Heart right ventricle (tissue), 16 donors: ENCODE measurements at regions not wholly inside any gene's neighbourhood (a gene's known extent, or its start where the extent isn't known, plus 50 kb on each side); places are given as distances from the start of the nearest gene placed in this dataset.

Source experiments
- ATAC-seq, 8 donors: fragments of 200-7000 bp; cut with Tn5 transposase; one replicate each; pipeline ENCODE4 v1.9.1; 2020; ENCODE audit warnings: mild to moderate bottlenecking in 8 of 8, moderate library complexity in 8 of 8, moderate number of reproducible peaks in 1 of 8
- DNase-seq, 2 donors: peaks; one replicate each; pipeline ENCODE4 v3.0.0-alpha.2; 2020
- H3K27ac ChIP-seq, 10 donors: fragments of 200-600 bp; sonication (generic) in 2 of 10; one replicate each; pipeline versions ENCODE4 v1.5.0 to v1.8.0; 2020 to 2022; ENCODE audit warnings: mild to moderate bottlenecking in 3 of 10
- H3K27me3 ChIP-seq, 7 donors: fragments of 200-600 bp; one replicate each; pipeline ENCODE4 v1.8.0; 2021 to 2022; ENCODE audit warnings: mild to moderate bottlenecking in 2 of 7
- H3K36me3 ChIP-seq, 9 donors: fragments of 200-600 bp; sonication (generic) in 1 of 9; one replicate each; pipeline versions ENCODE4 v1.5.0 to v1.8.0; 2020 to 2022; ENCODE audit warnings: mild to moderate bottlenecking in 2 of 9
- H3K4me1 ChIP-seq, 9 donors: fragments of 200-600 bp; sonication (generic) in 1 of 9; one replicate each; pipeline versions ENCODE4 v1.5.0 to v1.8.0; 2020 to 2022; ENCODE audit warnings: mild to moderate bottlenecking in 4 of 9
- H3K4me3 ChIP-seq, 10 donors: fragments of 200-600 bp; sonication (generic) in 2 of 10; one replicate each; pipeline versions ENCODE4 v1.5.0 to v1.8.0; 2020 to 2022; ENCODE audit warnings: mild to moderate bottlenecking in 7 of 10, moderate library complexity in 2 of 10
- H3K9me3 ChIP-seq, 11 donors: fragments of 200-600 bp in 10 of 11; sonication (generic) in 2 of 11; one replicate each; pipeline versions ENCODE4 v1.5.0 to v1.8.0; 2013 to 2022; ENCODE audit warnings: mild to moderate bottlenecking in 2 of 11, control low read depth in 1 of 11, moderate library complexity in 1 of 11
- CTCF ChIP-seq, 9 donors: fragments of 200-600 bp; sonication (generic) in 2 of 9; IDR thresholded peaks; one replicate each; pipeline versions ENCODE4 v1.5.0 to v1.8.0; 2021 to 2022; ENCODE audit warnings: antibody characterized with exemption in 9 of 9, mild to moderate bottlenecking in 5 of 9, moderate library complexity in 1 of 9
- WGBS, 2 donors: extraction: QIAGEN DNeasy Blood & Tissue Kit; methylation state at CpG; one replicate each; pipeline ENCODE4 v1.1.7; 2013; ENCODE audit warnings: inconsistent platforms in 1 of 2; 5-methylcytosine and 5-hydroxymethylcytosine counted together
- intact Hi-C, 10 donors: fragments of 100-400 bp; cut with DNase I; formaldehyde crosslinking; loops; one replicate each; pipeline versions ENCODE4 v1.11.1 to v1.14.2; 2022
- donor health status: Arrhythmogenic right ventricular cardiomyopathy.
- donor health status: ischemic (EF 13 %, LVEDD 7.1; RV severe dilation, severe dysfunction).
- donor health status: healthy with polysubstance abuse.
- donor health status: DM: no; HTN: yes; CAD: no.
- donor health status: DM: no; HTN: no; CAD: no.
- donor health status: ischemic (EF 25% LVEDD 6.9; RV normal size, moderate dysfunction).
- donor health status: ischemic (EF 25% LVEDD 5.7; RV mildly dilated, moderate dysfunction).
- donor health status: healthy.
- donor health status: DM: yes; HTN: yes; CAD: no.
- donor health status: Ischemic cardiomyopathy.
- donor health status: ischemic (EF 35%, LVEDD 5.7; RV mildly dilated, moderate dysfunction).
- donor health status: nonischemic (EF 11% LVEDD 7.7; RV severe dilation, severe dysfunction).
- donor health status: DM: yes; HTN: yes; CAD: no.
- donor health status: PGD.
- donor health status: ischemic (EF 29% LVEDD 5.4; RV normal size, mild dysfunction).
- donor health status: nonischemic (EF 23%, LVEDD 6.1; RV moderate dilation, normal function).

- no peak overlapping the region for H3K4me3 ChIP-seq
- no peak for ATAC-seq
- 100% methylated on average over 1 of the region's 1 CpG for WGBS, 2 donors
- DNase-seq: no peak
- no peaks in the 10 kb centered on the region for H3K36me3 ChIP-seq
- H3K9me3 ChIP-seq: no peaks in the 10 kb centered on the region
- intact Hi-C loops: no loop called here
- peaks cover 0 to 7% (median 0%) of the 10 kb centered on the region in 9 donors for H3K4me1 ChIP-seq
- no peak for TF ChIP-seq CTCF (IDR thresholded peaks at IDR 0.05)
- peaks cover 0 to 3% (median 0%) of the 10 kb centered on the region in 7 donors for H3K27me3 ChIP-seq
- H3K27ac ChIP-seq: no peak overlapping the region
Observed at GRCh38 chr2:142188562-142188961, 57.7 kb upstream of the LRP1B start.

GRCh38 chr2:142180820-142181533 is 50.2 kb upstream of the LRP1B start:
- Histone ChIP-seq H3K4me3 (no peak overlapping the region), H3K27ac (no peak overlapping the region), H3K27me3 (peaks cover 0 to 8% (median 0%) of the 10 kb centered on the region in 7 donors), H3K4me1 (peaks cover 0 to 4% (median 0%) of the 10 kb centered on the region in 9 donors), H3K9me3 (no peaks in the 10 kb centered on the region), H3K36me3 (no peaks in the 10 kb centered on the region)
- WGBS, 2 donors: 41% methylated on average over 22 of the region's 22 CpGs
- ATAC-seq: no peak
- TF ChIP-seq CTCF (IDR thresholded peaks at IDR 0.05): peak in 4 of 9 donors; percentile 7 to 38 (median 29)
- intact Hi-C loops: no loop called here
- no peak for DNase-seq
